ENCODE measurements at regions not wholly inside any gene's neighbourhood (a gene's known extent, or its start where the extent isn't known, plus 50 kb on each side); places are given as distances from the start of the nearest gene placed in this dataset.

GRCh38 chr6:91268941-91269340, 682.1 kb upstream of the MAP3K7 start:
- Histone ChIP-seq H3K4me3 (no peak overlapping the region), H3K36me3 (no peaks in the 10 kb centered on the region), H3K9me3 (peaks cover 9 to 10% of the 10 kb centered on the region in 2 donors), H3K27me3 (no peaks in the 10 kb centered on the region), H3K27ac (no peak overlapping the region), H3K4me1 (no peaks in the 10 kb centered on the region)
- TF ChIP-seq POLR2AphosphoS5 (IDR thresholded peaks at IDR 0.05) (no peak), POLR2A (IDR thresholded peaks at IDR 0.05) (no peak)
- TF ChIP-seq, protein P1, sequence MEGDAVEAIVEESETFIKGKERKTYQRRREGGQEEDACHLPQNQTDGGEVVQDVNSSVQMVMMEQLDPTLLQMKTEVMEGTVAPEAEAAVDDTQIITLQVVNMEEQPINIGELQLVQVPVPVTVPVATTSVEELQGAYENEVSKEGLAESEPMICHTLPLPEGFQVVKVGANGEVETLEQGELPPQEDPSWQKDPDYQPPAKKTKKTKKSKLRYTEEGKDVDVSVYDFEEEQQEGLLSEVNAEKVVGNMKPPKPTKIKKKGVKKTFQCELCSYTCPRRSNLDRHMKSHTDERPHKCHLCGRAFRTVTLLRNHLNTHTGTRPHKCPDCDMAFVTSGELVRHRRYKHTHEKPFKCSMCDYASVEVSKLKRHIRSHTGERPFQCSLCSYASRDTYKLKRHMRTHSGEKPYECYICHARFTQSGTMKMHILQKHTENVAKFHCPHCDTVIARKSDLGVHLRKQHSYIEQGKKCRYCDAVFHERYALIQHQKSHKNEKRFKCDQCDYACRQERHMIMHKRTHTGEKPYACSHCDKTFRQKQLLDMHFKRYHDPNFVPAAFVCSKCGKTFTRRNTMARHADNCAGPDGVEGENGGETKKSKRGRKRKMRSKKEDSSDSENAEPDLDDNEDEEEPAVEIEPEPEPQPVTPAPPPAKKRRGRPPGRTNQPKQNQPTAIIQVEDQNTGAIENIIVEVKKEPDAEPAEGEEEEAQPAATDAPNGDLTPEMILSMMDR (IDR thresholded peaks at IDR 0.05), result no peak
- DNase-seq (ENCODE audit: low spot score in 2 of 2), result no peak
- intact Hi-C loops (cut with DNase I; ENCODE audit: low total_unique reads), result no loop called here

GRCh38 chr6:91267246-91267645, 680.4 kb upstream of the MAP3K7 start:
- no peak overlapping the region for H3K4me3 ChIP-seq
- H3K9me3 ChIP-seq, result peaks cover 9 to 10% of the 10 kb centered on the region in 2 donors
- no peak for DNase-seq (ENCODE audit: low spot score in 2 of 2)
- intact Hi-C loops (cut with DNase I; ENCODE audit: low total_unique reads), result no loop called here
- TF ChIP-seq POLR2A (IDR thresholded peaks at IDR 0.05) (no peak), POLR2AphosphoS5 (IDR thresholded peaks at IDR 0.05) (no peak)
- TF ChIP-seq, protein P1 (IDR thresholded peaks at IDR 0.05), result no peak
- H3K4me1 ChIP-seq, result no peaks in the 10 kb centered on the region
- no peak overlapping the region for H3K27ac ChIP-seq
- no peaks in the 10 kb centered on the region for H3K36me3 ChIP-seq
- no peaks in the 10 kb centered on the region for H3K27me3 ChIP-seq

DNA sequence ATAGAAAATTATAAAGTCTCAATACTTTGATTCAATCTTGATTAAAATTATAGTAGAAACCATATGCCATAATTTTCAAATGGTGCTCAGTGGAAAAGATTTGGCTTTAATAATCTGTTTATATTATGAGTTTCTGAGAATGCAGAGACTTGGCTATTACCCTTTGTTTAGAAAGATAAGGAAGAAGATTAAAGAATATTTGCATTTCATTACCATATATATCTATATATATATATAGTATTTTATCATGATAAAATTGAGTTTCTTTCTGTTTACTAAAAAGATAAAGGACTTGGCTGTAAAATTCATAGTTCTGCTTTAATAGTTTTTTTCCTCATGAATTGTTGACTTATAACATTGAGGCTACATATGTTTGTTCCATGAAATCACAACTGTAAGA, 679.3 kb upstream of the MAP3K7 start:
- Histone ChIP-seq H3K4me3 (no peak overlapping the region), H3K27me3 (no peaks in the 10 kb centered on the region), H3K4me1 (no peaks in the 10 kb centered on the region), H3K36me3 (no peaks in the 10 kb centered on the region), H3K27ac (no peak overlapping the region), H3K9me3 (peaks cover under 1% of the 10 kb centered on the region in 2 donors)
- TF ChIP-seq POLR2A (IDR thresholded peaks at IDR 0.05) (no peak), POLR2AphosphoS5 (IDR thresholded peaks at IDR 0.05) (no peak)
- TF ChIP-seq, protein P1 (IDR thresholded peaks at IDR 0.05), result no peak
- intact Hi-C loops (cut with DNase I; ENCODE audit: low total_unique reads), result no loop called here
- DNase-seq (ENCODE audit: low spot score in 2 of 2), result no peak

DNA sequence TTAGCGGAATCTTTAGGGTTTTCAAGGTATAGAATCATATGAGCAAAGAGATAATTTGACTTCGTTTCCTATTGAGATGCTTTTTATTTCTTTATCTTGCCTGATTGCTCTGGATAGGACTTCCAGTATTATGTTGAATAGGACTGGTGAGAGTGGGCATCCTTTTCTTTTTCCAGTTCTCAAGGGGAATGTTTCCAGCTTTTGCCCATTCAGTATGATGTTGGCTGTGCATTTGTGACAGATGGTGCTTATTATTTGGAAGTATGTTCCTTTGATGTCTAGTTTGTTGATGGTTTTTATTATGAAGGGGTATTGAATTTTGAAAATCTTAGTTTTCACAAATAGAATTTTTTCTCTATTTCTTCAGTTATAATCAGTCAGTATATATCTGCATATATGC, 656.6 kb upstream of the MAP3K7 start:
- Histone ChIP-seq H3K9me3 (no peaks in the 10 kb centered on the region), H3K4me3 (no peak overlapping the region), H3K27ac (no peak overlapping the region), H3K4me1 (no peaks in the 10 kb centered on the region), H3K36me3 (no peaks in the 10 kb centered on the region), H3K27me3 (no peaks in the 10 kb centered on the region)
- TF ChIP-seq POLR2A (IDR thresholded peaks at IDR 0.05) (no peak), POLR2AphosphoS5 (IDR thresholded peaks at IDR 0.05) (no peak)
- TF ChIP-seq, protein P1 (IDR thresholded peaks at IDR 0.05), result no peak
- DNase-seq (ENCODE audit: low spot score in 2 of 2), result no peak
- intact Hi-C loops (cut with DNase I; ENCODE audit: low total_unique reads), result no loop called here

DNA sequence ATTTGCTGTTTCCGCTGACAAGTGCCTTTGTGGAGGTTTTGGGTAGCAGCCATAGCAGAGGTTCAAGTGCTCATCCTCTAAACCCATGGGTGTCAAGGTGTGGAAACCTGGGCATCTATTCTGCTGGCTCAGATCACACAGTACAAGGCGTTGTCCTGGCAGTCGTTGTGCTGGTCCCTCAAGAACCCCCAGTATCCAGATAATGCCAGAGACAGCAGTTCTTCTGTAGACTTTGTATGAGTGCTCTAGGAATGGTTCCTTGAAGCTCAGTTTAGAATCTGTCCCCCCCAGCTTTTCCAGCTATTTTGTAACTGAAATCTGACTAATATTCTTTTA, 655.7 kb upstream of the MAP3K7 start:
- no peak for DNase-seq (ENCODE audit: low spot score in 2 of 2)
- TF ChIP-seq POLR2AphosphoS5 (IDR thresholded peaks at IDR 0.05) (no peak), POLR2A (IDR thresholded peaks at IDR 0.05) (no peak)
- TF ChIP-seq, protein P1 (IDR thresholded peaks at IDR 0.05), result no peak
- no peaks in the 10 kb centered on the region for H3K9me3 ChIP-seq
- H3K4me1 ChIP-seq, result no peaks in the 10 kb centered on the region
- no peaks in the 10 kb centered on the region for H3K36me3 ChIP-seq
- H3K27ac ChIP-seq, result no peak overlapping the region
- no peaks in the 10 kb centered on the region for H3K27me3 ChIP-seq
- H3K4me3 ChIP-seq, result no peak overlapping the region
- intact Hi-C loops (cut with DNase I; ENCODE audit: low total_unique reads), result no loop called here

Data from breast epithelium (tissue), 4 donors.